GM12878 (cell line): ENCODE measurements at regions not wholly inside any gene's neighbourhood (a gene's known extent, or its start where the extent isn't known, plus 50 kb on each side); places are given as distances from the start of the nearest gene placed in this dataset.

Experiments used
- ATAC-seq: fragments of 200-7000 bp; cut with Tn5 transposase; 3 replicates; pipeline ENCODE4 v1.9.1; 2020; ENCODE audit warnings: mild to moderate bottlenecking, moderate library complexity
- BruUV-seq: library from RNA; stranded (reverse); fragments of 400-500 nt; replicated peaks from 2 replicates; lab custom pipeline; 2021; lab: Mats Ljungman, UMichigan
- CTCF ChIA-PET: fragments of 300-600 bp; sonication (Branson Sonifier 250); formaldehyde crosslinking; extraction: SDS; loops from one replicate; lab custom pipeline; 2021; ENCODE audit warnings: inconsistent platforms; lab: Yijun Ruan, JAX
- POLR2A ChIA-PET: fragments of 350-600 bp; formaldehyde crosslinking; extraction: SDS; loops from one replicate; lab custom pipeline; 2021; ENCODE audit warnings: inconsistent platforms; lab: Charles Lee
- RAD21 ChIA-PET: fragments of 300-600 bp; sonication (Branson Sonifier 250); formaldehyde crosslinking; loops from one replicate; lab custom pipeline; 2023; ENCODE audit warnings: antibody characterized with exemption; ENCODE audit not compliant: unreplicated experiment; lab: Charles Lee
- SMC1A ChIA-PET: fragments of 300-600 bp; sonication (Branson Sonifier 250); formaldehyde crosslinking; loops from one replicate; lab custom pipeline; 2023; ENCODE audit not compliant: unreplicated experiment, uncharacterized antibody; lab: Charles Lee
- DNase-seq: peaks from one replicate; pipeline ENCODE4 v3.0.0-alpha.2; 2011; ENCODE audit warnings: low read depth, low spot score
- FAIRE-seq: peaks from 3 replicates; lab custom pipeline; 2011; peaks lifted over from hg19 to GRCh38; lab: Jason Lieb, UNC
- H2AFZ ChIP-seq: 2 replicates; pipeline ENCODE4 v1.6.0; 2011; ENCODE audit warnings: low read depth, low read length, control low read depth; ENCODE audit not compliant: control insufficient read depth
- H3K27ac ChIP-seq: 2 replicates; pipeline ENCODE4 v1.5.1; 2011; ENCODE audit warnings: control low read depth; ENCODE audit not compliant: control insufficient read depth, insufficient read depth
- H3K27me3 ChIP-seq, 2 experiments: replicated peaks in 1 of 2; 2 replicates each; pipeline versions ENCODE4 v1.6.0 to v1.6.1; 2011; ENCODE audit warnings: low read length in 1 of 2; ENCODE audit not compliant: control insufficient read depth in 2 of 2, insufficient read depth in 2 of 2
- H3K36me3 ChIP-seq, 2 experiments: 2 replicates each; pipeline ENCODE4 v1.5.1; 2011; ENCODE audit warnings: low read length in 1 of 2; ENCODE audit not compliant: control insufficient read depth in 2 of 2, insufficient read depth in 2 of 2
- H3K4me1 ChIP-seq: 2 replicates; pipeline ENCODE4 v1.6.1; 2011; ENCODE audit warnings: mild to moderate bottlenecking, low read length, moderate library complexity, mixed read lengths; ENCODE audit not compliant: control insufficient read depth, insufficient read depth
- H3K4me2 ChIP-seq: 2 replicates; pipeline ENCODE4 v1.6.0; 2011; ENCODE audit warnings: control low read depth; ENCODE audit not compliant: control insufficient read depth, insufficient read depth
- H3K4me3 ChIP-seq: fragments of 200-600 bp; sonication (generic); 2 replicates; pipeline ENCODE4 v1.5.1; 2016
- H3K79me2 ChIP-seq: 2 replicates; pipeline ENCODE4 v1.6.0; 2011; ENCODE audit warnings: low read length; ENCODE audit not compliant: control insufficient read depth, insufficient read depth
- H3K9ac ChIP-seq: 2 replicates; pipeline ENCODE4 v1.8.0; 2011; ENCODE audit warnings: low read length, control low read depth, mixed read lengths; ENCODE audit not compliant: control insufficient read depth, insufficient read depth
- H3K9me3 ChIP-seq: replicated peaks from 3 replicates; pipeline ENCODE4 v1.5.1; 2011; ENCODE audit warnings: mild to moderate bottlenecking, low read length; ENCODE audit not compliant: control insufficient read depth, insufficient read depth
- H4K20me1 ChIP-seq: 2 replicates; pipeline ENCODE4 v1.6.0; 2011; ENCODE audit not compliant: control insufficient read depth, insufficient read depth
- IKZF2 ChIP-seq, 2 experiments: fragments of 450-650 bp; IDR thresholded peaks; 2 replicates each; pipeline ENCODE4 v1.6.1; 2017; ENCODE audit warnings: mild to moderate bottlenecking in 2 of 2, moderate library complexity in 2 of 2
- RUNX3 ChIP-seq: IDR thresholded peaks from 2 replicates; pipeline ENCODE4 v1.6.1; 2012; ENCODE audit warnings: low read length, inconsistent platforms
- SUPT20H ChIP-seq: IDR thresholded peaks from 2 replicates; pipeline ENCODE4 v1.6.1; 2011; ENCODE audit warnings: low read depth, mild to moderate bottlenecking, low read length, moderate library complexity, borderline replicate concordance; ENCODE audit not compliant: control insufficient read depth
- WGBS: methylation state at CpG from one replicate; pipeline ENCODE4 v1.1.6; 2016; ENCODE audit warnings: low lambda C conversion rate; ENCODE audit not compliant: insufficient replicate concordance, insufficient coverage; ENCODE audit errors: missing lambda C conversion rate; 5-methylcytosine and 5-hydroxymethylcytosine counted together
- in situ Hi-C: fragments of 300-500 bp; cut with MboI; formaldehyde crosslinking; loops from 9 replicates; pipeline ENCODE4 v1.14.3; 2018; ENCODE audit warnings: mixed read lengths
- intact Hi-C: fragments of 100-400 bp; cut with micrococcal nuclease; formaldehyde crosslinking; loops from one replicate; pipeline ENCODE4 v1.14.2; 2022; ENCODE audit not compliant: unreplicated experiment
- TF ChIP-seq, protein P1 (sequence below): fragments of 450-650 bp; IDR thresholded peaks from 2 replicates; pipeline ENCODE4 v1.6.1; 2018; ENCODE audit warnings: borderline replicate concordance, mild to moderate bottlenecking; ENCODE audit not compliant: partially characterized antibody
- TF ChIP-seq, protein P2 (sequence below): IDR thresholded peaks from 2 replicates; pipeline ENCODE4 v1.6.1; 2011; ENCODE audit warnings: borderline replicate concordance, low read depth, mild to moderate bottlenecking, moderate library complexity, low read length; ENCODE audit not compliant: insufficient read depth, poor library complexity, severe bottlenecking
- TF ChIP-seq, protein P3 (sequence below), 3 experiments: IDR thresholded peaks in 2 of 3; conservative IDR thresholded peaks in 1 of 3; 2 replicates each; pipeline ENCODE4 v1.5.1; 2011; ENCODE audit warnings: low read depth in 3 of 3, low read length in 3 of 3, mild to moderate bottlenecking in 3 of 3, control low read depth in 2 of 3, moderate library complexity in 2 of 3, inconsistent platforms in 1 of 3, mixed read lengths in 1 of 3; ENCODE audit not compliant: control insufficient read depth in 2 of 3, insufficient read depth in 1 of 3; ENCODE audit errors: extremely low read depth in 1 of 3

DNA sequence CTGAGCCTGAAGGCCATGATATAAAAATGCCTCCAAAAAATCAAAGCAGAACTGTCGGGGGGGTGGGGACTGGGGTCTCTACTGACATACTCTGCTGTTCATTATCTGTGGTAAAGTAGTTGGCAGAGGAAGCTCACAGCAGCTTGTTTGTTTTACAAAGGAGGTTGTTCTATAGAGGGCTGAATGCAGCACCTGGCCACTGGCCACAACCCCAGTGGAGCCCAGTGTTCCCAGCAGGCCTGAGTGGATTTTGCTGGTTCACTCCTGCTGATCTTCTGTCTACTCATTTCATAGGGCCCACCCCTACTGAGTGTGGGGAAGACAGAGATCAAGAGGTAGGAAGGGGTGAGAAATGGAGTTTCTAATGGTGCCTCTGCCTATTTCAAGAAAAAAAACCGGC lies 125.5 kb downstream of the DIPK2A start (continued):
- TF ChIP-seq, protein P1, sequence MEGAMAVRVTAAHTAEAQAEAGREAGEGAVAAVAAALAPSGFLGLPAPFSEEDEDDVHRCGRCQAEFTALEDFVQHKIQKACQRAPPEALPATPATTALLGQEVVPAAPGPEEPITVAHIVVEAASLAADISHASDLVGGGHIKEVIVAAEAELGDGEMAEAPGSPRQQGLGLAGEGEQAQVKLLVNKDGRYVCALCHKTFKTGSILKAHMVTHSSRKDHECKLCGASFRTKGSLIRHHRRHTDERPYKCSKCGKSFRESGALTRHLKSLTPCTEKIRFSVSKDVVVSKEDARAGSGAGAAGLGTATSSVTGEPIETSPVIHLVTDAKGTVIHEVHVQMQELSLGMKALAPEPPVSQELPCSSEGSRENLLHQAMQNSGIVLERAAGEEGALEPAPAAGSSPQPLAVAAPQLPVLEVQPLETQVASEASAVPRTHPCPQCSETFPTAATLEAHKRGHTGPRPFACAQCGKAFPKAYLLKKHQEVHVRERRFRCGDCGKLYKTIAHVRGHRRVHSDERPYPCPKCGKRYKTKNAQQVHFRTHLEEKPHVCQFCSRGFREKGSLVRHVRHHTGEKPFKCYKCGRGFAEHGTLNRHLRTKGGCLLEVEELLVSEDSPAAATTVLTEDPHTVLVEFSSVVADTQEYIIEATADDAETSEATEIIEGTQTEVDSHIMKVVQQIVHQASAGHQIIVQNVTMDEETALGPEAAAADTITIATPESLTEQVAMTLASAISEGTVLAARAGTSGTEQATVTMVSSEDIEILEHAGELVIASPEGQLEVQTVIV, result no peak

DNA sequence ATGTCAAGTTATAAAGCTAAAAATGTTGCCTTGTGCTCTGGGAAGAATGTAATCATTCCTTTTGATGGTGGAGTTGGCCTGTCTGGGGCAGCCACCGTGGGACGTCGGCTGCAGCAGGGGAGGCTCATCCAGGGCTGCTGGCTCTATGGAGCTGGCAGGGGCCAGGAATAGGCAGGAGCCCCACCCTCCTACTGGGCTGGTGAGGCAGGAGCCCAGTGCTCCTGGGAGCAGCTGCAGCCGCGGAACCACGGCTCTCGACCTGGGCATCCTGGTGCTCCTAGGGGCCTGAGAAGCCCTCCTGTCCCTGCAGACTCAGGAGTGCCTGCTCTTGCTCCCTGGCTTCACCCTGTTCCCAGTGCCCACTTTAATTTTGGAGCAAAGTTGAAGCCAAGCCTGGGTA lies 127.1 kb downstream of the DIPK2A start:
- Histone ChIP-seq H3K27me3 (no peaks in the 10 kb centered on the region), H3K4me3 (no peak overlapping the region), H3K9ac (no peak overlapping the region), H3K36me3 (no peaks in the 10 kb centered on the region), H4K20me1 (no peaks in the 10 kb centered on the region), H3K27ac (no peak overlapping the region), H3K4me2 (no peak overlapping the region), H3K79me2 (no peaks in the 10 kb centered on the region), H2AFZ (no peak overlapping the region), H3K9me3 (no peaks in the 10 kb centered on the region; the same call in 2 of the 3 replicates), H3K4me1 (no peaks in the 10 kb centered on the region)
- ChIA-PET RAD21 (no interaction called here), POLR2A (no interaction called here), CTCF (no interaction called here), SMC1A (interaction anchor here (1.0 to 1.6 kb wide), 2 partner anchors 15 to 18 kb away, joined by 3 to 4 read pairs; no protein-coding TSS in a partner anchor)
- ATAC-seq (no peak), DNase-seq (no peak), FAIRE-seq (no peak)
- no TSS peak for BruUV-seq
- 86% methylated on average over 7 of the region's 7 CpGs for WGBS
- TF ChIP-seq IKZF2 (IDR thresholded peaks at IDR 0.05) (no peak), RUNX3 (no peak), SUPT20H (no peak)
- TF ChIP-seq, protein P2, sequence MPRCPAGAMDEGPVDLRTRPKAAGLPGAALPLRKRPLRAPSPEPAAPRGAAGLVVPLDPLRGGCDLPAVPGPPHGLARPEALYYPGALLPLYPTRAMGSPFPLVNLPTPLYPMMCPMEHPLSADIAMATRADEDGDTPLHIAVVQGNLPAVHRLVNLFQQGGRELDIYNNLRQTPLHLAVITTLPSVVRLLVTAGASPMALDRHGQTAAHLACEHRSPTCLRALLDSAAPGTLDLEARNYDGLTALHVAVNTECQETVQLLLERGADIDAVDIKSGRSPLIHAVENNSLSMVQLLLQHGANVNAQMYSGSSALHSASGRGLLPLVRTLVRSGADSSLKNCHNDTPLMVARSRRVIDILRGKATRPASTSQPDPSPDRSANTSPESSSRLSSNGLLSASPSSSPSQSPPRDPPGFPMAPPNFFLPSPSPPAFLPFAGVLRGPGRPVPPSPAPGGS, result no peak
- TF ChIP-seq, protein P3, sequence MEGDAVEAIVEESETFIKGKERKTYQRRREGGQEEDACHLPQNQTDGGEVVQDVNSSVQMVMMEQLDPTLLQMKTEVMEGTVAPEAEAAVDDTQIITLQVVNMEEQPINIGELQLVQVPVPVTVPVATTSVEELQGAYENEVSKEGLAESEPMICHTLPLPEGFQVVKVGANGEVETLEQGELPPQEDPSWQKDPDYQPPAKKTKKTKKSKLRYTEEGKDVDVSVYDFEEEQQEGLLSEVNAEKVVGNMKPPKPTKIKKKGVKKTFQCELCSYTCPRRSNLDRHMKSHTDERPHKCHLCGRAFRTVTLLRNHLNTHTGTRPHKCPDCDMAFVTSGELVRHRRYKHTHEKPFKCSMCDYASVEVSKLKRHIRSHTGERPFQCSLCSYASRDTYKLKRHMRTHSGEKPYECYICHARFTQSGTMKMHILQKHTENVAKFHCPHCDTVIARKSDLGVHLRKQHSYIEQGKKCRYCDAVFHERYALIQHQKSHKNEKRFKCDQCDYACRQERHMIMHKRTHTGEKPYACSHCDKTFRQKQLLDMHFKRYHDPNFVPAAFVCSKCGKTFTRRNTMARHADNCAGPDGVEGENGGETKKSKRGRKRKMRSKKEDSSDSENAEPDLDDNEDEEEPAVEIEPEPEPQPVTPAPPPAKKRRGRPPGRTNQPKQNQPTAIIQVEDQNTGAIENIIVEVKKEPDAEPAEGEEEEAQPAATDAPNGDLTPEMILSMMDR (IDR thresholded peaks at IDR 0.05 in 2 of 3, conservative IDR thresholded peaks at IDR 0.05 in 1 of 3; ENCODE audit: control insufficient read depth in 2 of 3, extremely low read depth in 1 of 3, insufficient read depth in 1 of 3, low read depth in 3 of 3, low read length in 3 of 3), result no peak
- in situ Hi-C loops (no loop called here), intact Hi-C loops (no loop called here)
